Type B pancreatic cell (in vitro differentiated cells): ENCODE measurements at regions not wholly inside any gene's neighbourhood (a gene's known extent, or its start where the extent isn't known, plus 50 kb on each side); places are given as distances from the start of the nearest gene placed in this dataset.

Source experiments
- DNase-seq: peaks from one replicate; pipeline ENCODE4 v3.0.0; 2021; ENCODE audit warnings: mixed read lengths; ENCODE audit not compliant: unreplicated experiment; ENCODE audit errors: extremely low spot score
- H3K27ac Mint-ChIP-seq: 2 replicates; pipeline ENCODE4 v1.8.0; 2021; ENCODE audit warnings: mild to moderate bottlenecking, mixed read lengths
- H3K27me3 Mint-ChIP-seq: 2 replicates; pipeline ENCODE4 v1.8.0; 2021; ENCODE audit warnings: mixed read lengths
- H3K36me3 Mint-ChIP-seq: 2 replicates; pipeline ENCODE4 v1.8.0; 2021; ENCODE audit warnings: mixed read lengths
- H3K4me1 Mint-ChIP-seq: one replicate; pipeline ENCODE4 v1.8.0; 2021; ENCODE audit warnings: mixed read lengths; ENCODE audit not compliant: unreplicated experiment
- H3K4me3 Mint-ChIP-seq: 2 replicates; pipeline ENCODE4 v1.8.0; 2021; ENCODE audit warnings: mild to moderate bottlenecking, mixed read lengths
- H3K9me3 Mint-ChIP-seq: 2 replicates; pipeline ENCODE4 v1.8.0; 2021; ENCODE audit warnings: mixed read lengths
- CTCF ChIP-seq: fragments of 200-600 bp; sonication (generic); conservative IDR thresholded peaks from 2 replicates; pipeline ENCODE4 v1.5.0; 2021; ENCODE audit warnings: antibody characterized with exemption, mild to moderate bottlenecking

- Mint-ChIP-seq H3K27ac (no peak overlapping the region), H3K9me3 (no peaks in the 10 kb centered on the region), H3K4me1 (no peaks in the 10 kb centered on the region), H3K4me3 (no peak overlapping the region), H3K36me3 (no peaks in the 10 kb centered on the region), H3K27me3 (no peaks in the 10 kb centered on the region)
- TF ChIP-seq CTCF, result no peak
- no peak for DNase-seq
Observed at GRCh38 chr6:9890893-9891292, 524.0 kb downstream of the TFAP2A start.

- H3K27ac Mint-ChIP-seq, result no peak overlapping the region
- H3K4me1 Mint-ChIP-seq, result no peaks in the 10 kb centered on the region
- no peaks in the 10 kb centered on the region for H3K9me3 Mint-ChIP-seq
- H3K36me3 Mint-ChIP-seq, result no peaks in the 10 kb centered on the region
- no peak for TF ChIP-seq CTCF
- DNase-seq, result no peak
- H3K4me3 Mint-ChIP-seq, result no peak overlapping the region
- H3K27me3 Mint-ChIP-seq, result no peaks in the 10 kb centered on the region
Observed at GRCh38 chr6:9890469-9890868, 524.4 kb downstream of the TFAP2A start.

- Mint-ChIP-seq H3K27me3 (no peaks in the 10 kb centered on the region), H3K9me3 (peaks cover 6% of the 10 kb centered on the region), H3K4me3 (no peak overlapping the region), H3K4me1 (no peaks in the 10 kb centered on the region), H3K36me3 (no peaks in the 10 kb centered on the region), H3K27ac (no peak overlapping the region)
- no peak for TF ChIP-seq CTCF
- DNase-seq, result no peak
Observed at GRCh38 chr6:9878535-9878934, 536.3 kb downstream of the TFAP2A start.

GRCh38 chr6:9875605-9876353 lies 539.1 kb downstream of the TFAP2A start:
- no peaks in the 10 kb centered on the region for H3K36me3 Mint-ChIP-seq
- no peaks in the 10 kb centered on the region for H3K4me1 Mint-ChIP-seq
- TF ChIP-seq CTCF, result no peak
- DNase-seq, result no peak
- H3K9me3 Mint-ChIP-seq, result no peaks in the 10 kb centered on the region
- no peak overlapping the region for H3K27ac Mint-ChIP-seq
- H3K4me3 Mint-ChIP-seq, result no peak overlapping the region
- H3K27me3 Mint-ChIP-seq, result no peaks in the 10 kb centered on the region

- H3K27ac Mint-ChIP-seq, result no peak overlapping the region
- no peak overlapping the region for H3K4me3 Mint-ChIP-seq
- H3K4me1 Mint-ChIP-seq, result no peaks in the 10 kb centered on the region
- no peak for TF ChIP-seq CTCF
- no peak for DNase-seq
- peaks cover 4% of the 10 kb centered on the region for H3K27me3 Mint-ChIP-seq
- no peaks in the 10 kb centered on the region for H3K36me3 Mint-ChIP-seq
- H3K9me3 Mint-ChIP-seq, result peaks cover 5% of the 10 kb centered on the region
Observed at GRCh38 chr6:9862603-9863167, 552.2 kb downstream of the TFAP2A start.
